ENCODE measurements at regions not wholly inside any gene's neighbourhood (a gene's known extent, or its start where the extent isn't known, plus 50 kb on each side); places are given as distances from the start of the nearest gene placed in this dataset.

- ATAC-seq (no peak), DNase-seq (ENCODE audit: low read depth, low spot score) (no peak)
- BruUV-seq (replicated peaks), result no TSS peak
- POLR2A ChIA-PET, result no interaction called here
- intact Hi-C loops (cut with micrococcal nuclease; ENCODE audit: unreplicated experiment), result no loop called here
- H3K27me3 ChIP-seq (ENCODE audit: control insufficient read depth, insufficient read depth, low read length), result no peaks in the 10 kb centered on the region
- H3K4me1 ChIP-seq (ENCODE audit: control insufficient read depth, insufficient read depth, low read length), result no peaks in the 10 kb centered on the region
- in situ Hi-C loops (cut with HindIII; ENCODE audit: low pct_unique_long_range_greater_than_20kb, low sequenced_read_pairs), result no loop called here
- H3K27ac ChIP-seq (ENCODE audit: low read length), result no peak overlapping the region
- CTCF ChIA-PET, result no interaction called here
- peaks cover 3% of the 10 kb centered on the region; the same call in 1 of the 2 replicates for H3K9me3 ChIP-seq (ENCODE audit: control insufficient read depth, insufficient read depth, low read depth, low read length)
- no peak overlapping the region for H3K4me3 ChIP-seq (ENCODE audit: low read depth in 2 of 2, low read length in 2 of 2)
- no peak for TF ChIP-seq POLR2AphosphoS5 (IDR thresholded peaks at IDR 0.05; ENCODE audit: low read depth, low read length)
- TF ChIP-seq SIN3A (IDR thresholded peaks at IDR 0.05; ENCODE audit: borderline replicate concordance, insufficient read depth, low read depth, low read length), result no peak
- TF ChIP-seq CTCF (IDR thresholded peaks at IDR 0.05), result no peak
- no peak for TF ChIP-seq TCF7L2 (IDR thresholded peaks at IDR 0.05; ENCODE audit: low read depth, low read length)
- no peak for TF ChIP-seq REST (IDR thresholded peaks at IDR 0.05; ENCODE audit: insufficient read depth in 1 of 2, low read depth in 2 of 2, low read length in 1 of 2)
- no peaks in the 10 kb centered on the region for H3K36me3 ChIP-seq (ENCODE audit: control insufficient read depth, insufficient read depth, low read length)
Observed at GRCh38 chr15:39514933-39515332, 65.9 kb upstream of the THBS1 start.

DNA sequence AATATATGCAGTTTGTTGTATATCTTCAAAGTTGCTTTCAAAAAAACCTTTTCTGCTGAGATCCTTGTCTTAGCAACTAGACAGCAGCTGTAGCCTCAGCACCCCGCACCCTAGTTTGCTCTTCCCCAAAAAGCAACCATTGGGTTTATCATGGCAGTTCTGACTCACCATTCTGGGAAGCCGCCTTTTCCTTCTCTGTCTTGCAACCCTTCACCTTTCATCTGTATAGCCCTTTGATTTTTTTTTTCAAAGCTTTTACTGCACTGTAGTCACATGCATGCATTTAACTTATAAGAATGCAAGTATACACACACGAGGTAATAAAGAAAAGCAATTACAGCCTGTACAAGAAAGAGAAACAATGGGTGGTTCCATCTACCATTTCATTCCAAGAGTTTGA is 65.1 kb upstream of the THBS1 start:
- intact Hi-C loops (cut with micrococcal nuclease; ENCODE audit: unreplicated experiment) (no loop called here), in situ Hi-C loops (cut with HindIII; ENCODE audit: low pct_unique_long_range_greater_than_20kb, low sequenced_read_pairs) (no loop called here)
- Histone ChIP-seq H3K9me3 (ENCODE audit: control insufficient read depth, insufficient read depth, low read depth, low read length) (peaks cover 3% of the 10 kb centered on the region; the same call in 1 of the 2 replicates), H3K4me1 (ENCODE audit: control insufficient read depth, insufficient read depth, low read length) (no peaks in the 10 kb centered on the region), H3K36me3 (ENCODE audit: control insufficient read depth, insufficient read depth, low read length) (no peaks in the 10 kb centered on the region), H3K27ac (ENCODE audit: low read length) (no peak overlapping the region), H3K4me3 (ENCODE audit: low read depth in 2 of 2, low read length in 2 of 2) (no peak overlapping the region), H3K27me3 (ENCODE audit: control insufficient read depth, insufficient read depth, low read length) (no peaks in the 10 kb centered on the region)
- ChIA-PET POLR2A (no interaction called here), CTCF (no interaction called here)
- no TSS peak for BruUV-seq (replicated peaks)
- ATAC-seq, result no peak
- no peak for DNase-seq (ENCODE audit: low read depth, low spot score)
- TF ChIP-seq REST (IDR thresholded peaks at IDR 0.05; ENCODE audit: insufficient read depth in 1 of 2, low read depth in 2 of 2, low read length in 1 of 2), result no peak
- no peak for TF ChIP-seq TCF7L2 (IDR thresholded peaks at IDR 0.05; ENCODE audit: low read depth, low read length)
- no peak for TF ChIP-seq POLR2AphosphoS5 (IDR thresholded peaks at IDR 0.05; ENCODE audit: low read depth, low read length)
- no peak for TF ChIP-seq CTCF (IDR thresholded peaks at IDR 0.05)
- TF ChIP-seq SIN3A (IDR thresholded peaks at IDR 0.05; ENCODE audit: borderline replicate concordance, insufficient read depth, low read depth, low read length), result no peak

Measured in Panc1 (cell line).